Skeletal muscle satellite cell (primary cell): ENCODE measurements at regions not wholly inside any gene's neighbourhood (a gene's known extent, or its start where the extent isn't known, plus 50 kb on each side); places are given as distances from the start of the nearest gene placed in this dataset.
"Not testable (repeated sequence)": the region's sequence is repeated elsewhere in the genome, so short reads cannot be mapped to it uniquely, and the experiment has no call there.

Source experiments
- H3K27me3 ChIP-seq: 2 replicates; pipeline ENCODE4 v1.7.0; 2013; ENCODE audit warnings: low read length; ENCODE audit not compliant: control insufficient read depth, insufficient read depth
- H3K36me3 ChIP-seq: 2 replicates; pipeline ENCODE4 v1.7.0; 2013; ENCODE audit warnings: mild to moderate bottlenecking, control low read depth, low read length; ENCODE audit not compliant: insufficient read depth
- H3K4me1 ChIP-seq: 2 replicates; pipeline ENCODE4 v1.7.0; 2013; ENCODE audit warnings: low read length; ENCODE audit not compliant: control insufficient read depth, insufficient read depth
- H3K4me2 ChIP-seq: 2 replicates; pipeline ENCODE4 v1.7.0; 2013; ENCODE audit warnings: mild to moderate bottlenecking, low read length
- H3K4me3 ChIP-seq: 2 replicates; pipeline ENCODE4 v1.7.0; 2013; ENCODE audit warnings: low read length
- H3K9ac ChIP-seq: 2 replicates; pipeline ENCODE4 v1.7.0; 2013; ENCODE audit warnings: mild to moderate bottlenecking, low read depth, low read length, moderate library complexity
- H3K9me3 ChIP-seq: replicated peaks from 2 replicates; pipeline ENCODE4 v1.7.0; 2013; ENCODE audit warnings: mild to moderate bottlenecking, control low read depth, low read length

- Histone ChIP-seq H3K4me3 (no peak overlapping the region), H3K9me3 (no peaks in the 10 kb centered on the region), H3K9ac (no peak overlapping the region), H3K36me3 (no peaks in the 10 kb centered on the region), H3K4me2 (no peak overlapping the region), H3K4me1 (no peaks in the 10 kb centered on the region), H3K27me3 (no peaks in the 10 kb centered on the region)
These were observed 185.2 kb upstream of the ZNF385D start for GRCh38 chr3:21936207-21936606.

- Histone ChIP-seq H3K4me3 (no peak overlapping the region), H3K4me2 (no peak overlapping the region), H3K27me3 (no peaks in the 10 kb centered on the region), H3K4me1 (peaks cover 3% of the 10 kb centered on the region), H3K9ac (no peak overlapping the region), H3K36me3 (no peaks in the 10 kb centered on the region), H3K9me3 (no peaks in the 10 kb centered on the region)
These were observed 187.3 kb upstream of the ZNF385D start for GRCh38 chr3:21938267-21938681.

- Histone ChIP-seq H3K27me3 (no peaks in the 10 kb centered on the region), H3K9ac (no peak overlapping the region), H3K9me3 (no peaks in the 10 kb centered on the region), H3K4me3 (no peak overlapping the region), H3K36me3 (no peaks in the 10 kb centered on the region), H3K4me1 (peaks cover 3% of the 10 kb centered on the region), H3K4me2 (no peak overlapping the region)
These were observed 191.3 kb upstream of the ZNF385D start for GRCh38 chr3:21942328-21942727.

GRCh38 chr3:21944251-21944650 lies 193.2 kb upstream of the ZNF385D start:
- H3K9me3 ChIP-seq: no peaks in the 10 kb centered on the region
- no peak overlapping the region for H3K9ac ChIP-seq
- H3K4me2 ChIP-seq: no peak overlapping the region
- H3K36me3 ChIP-seq: no peaks in the 10 kb centered on the region
- H3K4me1 ChIP-seq: peaks cover 3% of the 10 kb centered on the region
- no peak overlapping the region for H3K4me3 ChIP-seq
- H3K27me3 ChIP-seq: no peaks in the 10 kb centered on the region

GRCh38 chr3:21952856-21953255 lies 201.8 kb upstream of the ZNF385D start:
- Histone ChIP-seq H3K4me3 (no peak overlapping the region), H3K9ac (no peak overlapping the region), H3K9me3 (no peaks in the 10 kb centered on the region), H3K4me2 (no peak overlapping the region), H3K27me3 (no peaks in the 10 kb centered on the region), H3K36me3 (no peaks in the 10 kb centered on the region), H3K4me1 (peaks cover 12% of the 10 kb centered on the region)

GRCh38 chr3:21954709-21955108 lies 203.7 kb upstream of the ZNF385D start:
- Histone ChIP-seq H3K4me3 (no peak overlapping the region), H3K4me1 (peaks cover 12% of the 10 kb centered on the region), H3K36me3 (no peaks in the 10 kb centered on the region), H3K9me3 (no peaks in the 10 kb centered on the region), H3K9ac (no peak overlapping the region), H3K4me2 (no peak overlapping the region), H3K27me3 (no peaks in the 10 kb centered on the region)

- H3K27me3 ChIP-seq: no peaks in the 10 kb centered on the region
- H3K4me1 ChIP-seq: peaks cover 12% of the 10 kb centered on the region
- H3K9ac ChIP-seq: no peak overlapping the region
- H3K4me2 ChIP-seq: no peak overlapping the region
- no peak overlapping the region for H3K4me3 ChIP-seq
- no peaks in the 10 kb centered on the region for H3K36me3 ChIP-seq
- H3K9me3 ChIP-seq: no peaks in the 10 kb centered on the region
These were observed 204.4 kb upstream of the ZNF385D start for GRCh38 chr3:21955406-21955805.

- H3K9ac ChIP-seq: no peak overlapping the region
- no peak overlapping the region for H3K4me3 ChIP-seq
- no peaks in the 10 kb centered on the region for H3K27me3 ChIP-seq
- peaks cover 15% of the 10 kb centered on the region for H3K4me1 ChIP-seq
- H3K4me2 ChIP-seq: no peak overlapping the region
- H3K36me3 ChIP-seq: no peaks in the 10 kb centered on the region
- no peaks in the 10 kb centered on the region for H3K9me3 ChIP-seq
These were observed 209.0 kb upstream of the ZNF385D start for GRCh38 chr3:21960033-21960432.

GRCh38 chr3:21962456-21962855 lies 211.4 kb upstream of the ZNF385D start:
- H3K4me3 ChIP-seq: no peak overlapping the region
- H3K4me2 ChIP-seq: no peak overlapping the region
- H3K9me3 ChIP-seq: no peaks in the 10 kb centered on the region
- no peaks in the 10 kb centered on the region for H3K36me3 ChIP-seq
- peaks cover 9% of the 10 kb centered on the region for H3K4me1 ChIP-seq
- no peaks in the 10 kb centered on the region for H3K27me3 ChIP-seq
- H3K9ac ChIP-seq: no peak overlapping the region

GRCh38 chr3:21966457-21966856 lies 215.4 kb upstream of the ZNF385D start:
- not testable (repeated sequence) for H3K9ac ChIP-seq, H3K9me3 ChIP-seq, H3K4me2 ChIP-seq, H3K27me3 ChIP-seq, H3K4me3 ChIP-seq, H3K36me3 ChIP-seq, H3K4me1 ChIP-seq

- no peaks in the 10 kb centered on the region for H3K36me3 ChIP-seq
- H3K9ac ChIP-seq: no peak overlapping the region
These were observed 228.7 kb upstream of the ZNF385D start for GRCh38 chr3:21979706-21980105.

GRCh38 chr3:21989341-21990042 lies 238.5 kb upstream of the ZNF385D start:
- Histone ChIP-seq H3K9me3 (no peaks in the 10 kb centered on the region), H3K27me3 (no peaks in the 10 kb centered on the region)

More at GRCh38 chr3:21979706-21980105, 228.7 kb upstream of the ZNF385D start:
- Histone ChIP-seq H3K9me3 (no peaks in the 10 kb centered on the region), H3K4me2 (no peak overlapping the region), H3K27me3 (no peaks in the 10 kb centered on the region), H3K4me3 (no peak overlapping the region), H3K4me1 (peaks cover 8% of the 10 kb centered on the region)

More at GRCh38 chr3:21989341-21990042, 238.5 kb upstream of the ZNF385D start:
- H3K4me1 ChIP-seq: no peaks in the 10 kb centered on the region
- H3K4me3 ChIP-seq: no peak overlapping the region
- no peak overlapping the region for H3K9ac ChIP-seq
- H3K36me3 ChIP-seq: no peaks in the 10 kb centered on the region
- H3K4me2 ChIP-seq: no peak overlapping the region
